ENCODE measurements at regions not wholly inside any gene's neighbourhood (a gene's known extent, or its start where the extent isn't known, plus 50 kb on each side); places are given as distances from the start of the nearest gene placed in this dataset.

- TF ChIP-seq GATA2 (IDR thresholded peaks at IDR 0.05; ENCODE audit: low read depth, low read length) (no peak), GATA3 (IDR thresholded peaks at IDR 0.05; ENCODE audit: low read depth, low read length) (no peak)
Observed at GRCh38 chr3:117629505-117629904, 919.9 kb downstream of the TUSC7 start.
